ENCODE measurements at regions not wholly inside any gene's neighbourhood (a gene's known extent, or its start where the extent isn't known, plus 50 kb on each side); places are given as distances from the start of the nearest gene placed in this dataset.
"Not testable (repeated sequence)": the region's sequence is repeated elsewhere in the genome, so short reads cannot be mapped to it uniquely, and the experiment has no call there.

DNA sequence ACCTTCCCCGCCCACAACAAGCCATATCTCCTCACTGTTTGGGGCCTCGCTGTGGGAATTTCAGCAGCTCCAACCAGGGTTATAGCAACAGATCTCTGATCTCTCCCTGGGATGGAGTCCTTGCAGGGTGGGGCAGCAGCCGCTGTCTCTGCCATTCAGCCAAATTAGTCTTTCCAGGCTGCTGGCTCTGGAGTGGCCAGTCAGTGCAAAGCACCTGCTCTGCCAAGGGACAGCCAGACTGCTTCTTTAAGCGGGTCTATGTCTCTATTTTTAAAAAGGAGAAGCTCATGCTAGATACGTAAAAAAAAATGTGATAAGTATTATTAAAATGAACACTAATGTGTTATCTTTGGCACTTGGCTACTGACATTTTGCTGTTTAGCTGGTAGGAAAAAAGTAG lies 380.2 kb downstream of the CDH10 start:
- TF ChIP-seq, protein P1, sequence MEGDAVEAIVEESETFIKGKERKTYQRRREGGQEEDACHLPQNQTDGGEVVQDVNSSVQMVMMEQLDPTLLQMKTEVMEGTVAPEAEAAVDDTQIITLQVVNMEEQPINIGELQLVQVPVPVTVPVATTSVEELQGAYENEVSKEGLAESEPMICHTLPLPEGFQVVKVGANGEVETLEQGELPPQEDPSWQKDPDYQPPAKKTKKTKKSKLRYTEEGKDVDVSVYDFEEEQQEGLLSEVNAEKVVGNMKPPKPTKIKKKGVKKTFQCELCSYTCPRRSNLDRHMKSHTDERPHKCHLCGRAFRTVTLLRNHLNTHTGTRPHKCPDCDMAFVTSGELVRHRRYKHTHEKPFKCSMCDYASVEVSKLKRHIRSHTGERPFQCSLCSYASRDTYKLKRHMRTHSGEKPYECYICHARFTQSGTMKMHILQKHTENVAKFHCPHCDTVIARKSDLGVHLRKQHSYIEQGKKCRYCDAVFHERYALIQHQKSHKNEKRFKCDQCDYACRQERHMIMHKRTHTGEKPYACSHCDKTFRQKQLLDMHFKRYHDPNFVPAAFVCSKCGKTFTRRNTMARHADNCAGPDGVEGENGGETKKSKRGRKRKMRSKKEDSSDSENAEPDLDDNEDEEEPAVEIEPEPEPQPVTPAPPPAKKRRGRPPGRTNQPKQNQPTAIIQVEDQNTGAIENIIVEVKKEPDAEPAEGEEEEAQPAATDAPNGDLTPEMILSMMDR (IDR thresholded peaks at IDR 0.05) = no peak
- TF ChIP-seq POLR2A (IDR thresholded peaks at IDR 0.05) = no peak
- Histone ChIP-seq H3K4me1 (no peaks in the 10 kb centered on the region), H3K9me3 (no peaks in the 10 kb centered on the region), H3K4me3 (replicated peaks in 1 of 3) (no peak overlapping the region), H3K36me3 (no peaks in the 10 kb centered on the region), H3K27me3 (no peaks in the 10 kb centered on the region), H3K27ac (no peak overlapping the region)
- no peak for DNase-seq
- WGBS, 2 donors = 76 to 77% methylated on average over 5 of the region's 5 CpGs
- intact Hi-C loops (cut with DNase I) = no loop called here

DNA sequence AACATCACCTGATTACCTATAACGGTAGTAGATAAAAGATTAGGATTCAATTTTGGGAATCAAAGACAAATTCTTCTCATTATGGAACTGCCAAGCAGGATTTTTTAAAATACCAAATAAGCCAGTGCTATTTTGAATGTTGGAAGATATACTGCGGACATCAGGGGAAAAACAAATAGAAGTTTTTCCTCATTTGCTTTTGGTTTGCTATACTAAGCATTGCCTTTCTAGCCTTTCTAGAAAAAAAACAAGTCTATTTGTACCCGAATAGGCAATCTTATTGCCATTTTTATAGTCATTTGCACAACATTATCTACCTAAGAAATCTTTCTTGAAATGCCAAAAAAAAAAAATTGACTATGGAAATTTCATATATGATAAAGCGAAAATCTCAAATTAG lies 379.5 kb downstream of the CDH10 start:
- no peak for TF ChIP-seq POLR2A (IDR thresholded peaks at IDR 0.05)
- TF ChIP-seq, protein P1 (IDR thresholded peaks at IDR 0.05) = no peak
- H3K4me3 ChIP-seq (replicated peaks in 1 of 3) = no peak overlapping the region

DNA sequence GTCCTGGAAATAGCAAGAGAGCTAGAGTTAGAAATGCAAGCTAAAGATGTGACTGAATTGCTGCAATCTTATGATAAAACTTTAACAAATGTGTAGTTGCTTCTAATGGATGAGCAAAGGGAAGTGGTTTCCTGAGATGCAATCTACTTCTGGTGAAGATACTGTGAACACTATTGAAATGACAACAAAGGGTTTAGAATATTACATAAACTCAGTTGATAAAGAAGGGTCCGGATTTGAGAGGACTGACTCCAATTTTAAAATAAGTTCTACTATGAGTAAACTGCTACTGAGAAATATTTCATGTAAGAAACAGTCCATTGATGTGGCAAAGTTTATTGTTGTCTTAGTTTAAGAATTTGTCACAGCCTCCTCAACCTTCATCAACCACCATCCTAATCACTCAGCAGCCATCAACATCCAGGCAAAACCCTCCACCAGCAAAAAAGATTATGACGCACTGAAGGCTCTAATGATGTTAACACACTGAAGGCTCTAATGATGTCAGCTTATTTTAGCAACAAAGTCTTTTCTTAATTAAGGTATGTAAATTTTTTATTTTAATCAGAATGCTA lies 376.2 kb downstream of the CDH10 start:
- no peak overlapping the region for H3K4me3 ChIP-seq (replicated peaks in 1 of 3)
- no peaks in the 10 kb centered on the region for H3K9me3 ChIP-seq
- WGBS, 2 donors = 95% methylated on average over 2 of the region's 2 CpGs
- H3K27me3 ChIP-seq = no peaks in the 10 kb centered on the region
- no peak overlapping the region for H3K27ac ChIP-seq
- H3K36me3 ChIP-seq = no peaks in the 10 kb centered on the region
- TF ChIP-seq, protein P1 (IDR thresholded peaks at IDR 0.05) = no peak
- no peak for TF ChIP-seq POLR2A (IDR thresholded peaks at IDR 0.05)
- intact Hi-C loops (cut with DNase I) = no loop called here
- H3K4me1 ChIP-seq = no peaks in the 10 kb centered on the region
- no peak for DNase-seq

More for the DNA sequence above, 379.5 kb downstream of the CDH10 start:
- no peaks in the 10 kb centered on the region for H3K9me3 ChIP-seq
- no peak for DNase-seq
- intact Hi-C loops (cut with DNase I) = no loop called here
- H3K4me1 ChIP-seq = no peaks in the 10 kb centered on the region
- H3K27me3 ChIP-seq = no peaks in the 10 kb centered on the region
- no peaks in the 10 kb centered on the region for H3K36me3 ChIP-seq
- no peak overlapping the region for H3K27ac ChIP-seq
- 78 to 81% methylated on average over 4 of the region's 4 CpGs for WGBS, 2 donors

DNA sequence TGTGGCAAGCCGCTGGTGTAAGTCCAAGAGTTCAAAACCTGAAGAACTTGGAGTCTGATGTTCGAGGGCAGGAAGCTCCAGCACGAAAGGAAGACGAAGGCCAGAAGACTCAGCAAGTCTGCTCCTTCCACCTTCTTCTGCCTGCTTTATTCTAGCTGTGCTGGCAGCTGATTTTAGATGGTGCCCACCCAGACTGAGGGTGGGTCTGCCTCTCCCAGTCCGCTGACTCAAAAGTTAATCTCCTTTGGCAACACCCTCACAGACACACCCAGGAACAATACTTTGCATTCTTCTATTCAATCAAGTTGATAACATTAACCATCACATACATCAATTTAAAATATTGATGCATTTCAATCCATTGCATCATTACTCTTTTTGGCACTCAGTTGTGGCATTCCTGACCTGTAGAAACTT lies 373.1 kb downstream of the CDH10 start:
- intact Hi-C loops (cut with DNase I); DNase-seq; H3K27me3 ChIP-seq; H3K9me3 ChIP-seq; H3K4me1 ChIP-seq; H3K36me3 ChIP-seq; H3K27ac ChIP-seq; H3K4me3 ChIP-seq (replicated peaks in 1 of 3): not testable (repeated sequence)
- 87 to 94% methylated on average over 5 of the region's 5 CpGs for WGBS, 2 donors

DNA sequence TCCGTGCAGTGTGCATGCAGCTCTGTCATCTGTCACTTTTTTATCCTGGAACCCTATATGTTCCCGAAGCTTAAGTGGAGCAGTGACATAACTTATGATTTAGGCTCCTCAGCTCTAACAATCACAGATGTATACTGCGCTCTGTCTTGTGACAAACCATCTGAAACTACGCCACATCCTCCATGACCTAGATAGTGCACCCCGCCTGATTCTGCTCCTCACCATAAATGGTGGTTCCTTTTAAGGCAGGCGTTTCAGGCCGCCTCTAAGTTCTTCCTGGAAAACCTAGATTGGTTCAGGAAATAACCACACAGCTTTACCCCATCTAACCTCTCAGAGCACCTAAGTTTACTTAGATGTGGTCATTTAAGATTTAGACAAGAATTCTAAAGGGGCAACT lies 372.0 kb downstream of the CDH10 start:
- H3K4me3 ChIP-seq (replicated peaks in 1 of 3) = no peak overlapping the region
- no peak overlapping the region for H3K27ac ChIP-seq
- no peak for TF ChIP-seq POLR2A (IDR thresholded peaks at IDR 0.05)
- TF ChIP-seq, protein P1 (IDR thresholded peaks at IDR 0.05) = no peak
- H3K36me3 ChIP-seq = no peaks in the 10 kb centered on the region
- H3K4me1 ChIP-seq = no peaks in the 10 kb centered on the region
- no peak for DNase-seq
- no peaks in the 10 kb centered on the region for H3K27me3 ChIP-seq
- H3K9me3 ChIP-seq = no peaks in the 10 kb centered on the region
- WGBS, 2 donors = 86 to 91% methylated on average over 7 of the region's 7 CpGs
- intact Hi-C loops (cut with DNase I) = no loop called here

DNA sequence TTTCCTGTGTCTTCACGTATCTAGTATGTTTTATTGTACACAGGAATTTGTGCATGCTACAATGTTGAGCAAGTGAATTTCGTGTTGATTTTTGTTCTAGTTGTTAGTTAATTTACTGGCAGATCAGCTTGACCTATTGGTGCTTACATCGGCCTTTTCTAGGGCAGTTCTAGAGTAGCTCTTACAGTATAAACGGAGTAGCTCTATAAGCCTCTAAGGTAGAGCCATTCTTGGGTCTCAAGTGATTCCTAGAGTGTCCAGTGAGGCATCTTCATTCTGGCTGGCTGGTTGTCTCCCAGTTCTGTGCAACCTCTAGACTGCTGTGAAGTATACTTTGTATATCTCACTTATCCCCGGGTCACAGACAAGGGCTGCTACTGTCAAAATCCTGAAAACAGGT lies 364.6 kb downstream of the CDH10 start:
- H3K4me3 ChIP-seq (replicated peaks in 1 of 3) = no peak overlapping the region
- no peak for TF ChIP-seq POLR2A (IDR thresholded peaks at IDR 0.05)
- TF ChIP-seq, protein P1 (IDR thresholded peaks at IDR 0.05) = no peak
- intact Hi-C loops (cut with DNase I) = no loop called here
- H3K4me1 ChIP-seq = no peaks in the 10 kb centered on the region
- H3K36me3 ChIP-seq = no peaks in the 10 kb centered on the region
- no peak for DNase-seq
- WGBS, 2 donors = 35 to 41% methylated on average over 5 of the region's 5 CpGs
- no peaks in the 10 kb centered on the region for H3K27me3 ChIP-seq
- H3K27ac ChIP-seq = no peak overlapping the region
- no peaks in the 10 kb centered on the region for H3K9me3 ChIP-seq
